ENCODE measurements at regions not wholly inside any gene's neighbourhood (a gene's known extent, or its start where the extent isn't known, plus 50 kb on each side); places are given as distances from the start of the nearest gene placed in this dataset.

GRCh38 chr15:31273258-31273941 is 53.2 kb upstream of the KLF13 start:
- TF ChIP-seq CTCF (tag by site-specific recombination; IDR thresholded peaks at IDR 0.05) (no peak), BCL11A (tag by site-specific recombination; IDR thresholded peaks at IDR 0.05; ENCODE audit: low read depth) (no peak), ZNF704 (tag by site-specific recombination; IDR thresholded peaks at IDR 0.05) (no peak), ZNF274 (IDR thresholded peaks at IDR 0.05; ENCODE audit: low read length) (no peak), ZNF274 (tag by site-specific recombination; IDR thresholded peaks at IDR 0.05; ENCODE audit: borderline replicate concordance) (no peak), ZNF174 (tag by site-specific recombination; IDR thresholded peaks at IDR 0.05) (no peak), YY1 (tag by site-specific recombination; IDR thresholded peaks at IDR 0.05) (no peak), ZNF629 (tag by site-specific recombination; IDR thresholded peaks at IDR 0.05) (no peak), ZBTB26 (tag by site-specific recombination; optimal IDR thresholded peaks at IDR 0.05) (no peak), ZNF777 (tag by site-specific recombination; IDR thresholded peaks at IDR 0.05; ENCODE audit: borderline replicate concordance) (no peak), ZNF670 (tag by site-specific recombination; IDR thresholded peaks at IDR 0.05; ENCODE audit: low read depth) (no peak), ZNF175 (tag by site-specific recombination; IDR thresholded peaks at IDR 0.05) (no peak), ZBTB11 (tag by site-specific recombination; conservative IDR thresholded peaks at IDR 0.05; ENCODE audit: low read depth) (no peak), REPIN1 (tag by site-specific recombination; IDR thresholded peaks at IDR 0.05; ENCODE audit: low read depth) (no peak), ZBTB44 (tag by site-specific recombination; IDR thresholded peaks at IDR 0.05) (no peak)
